Neural cell (in vitro differentiated cells): ENCODE measurements at regions not wholly inside any gene's neighbourhood (a gene's known extent, or its start where the extent isn't known, plus 50 kb on each side); places are given as distances from the start of the nearest gene placed in this dataset.

Source experiments
- H2AFZ ChIP-seq: fragments of 200-600, 300-800 bp; sonication (generic), shearing (Covaris generic); 2 replicates; pipeline ENCODE4 v1.6.0; 2014; ENCODE audit warnings: low read depth, mild to moderate bottlenecking, antibody characterized with exemption, low read length, moderate library complexity
- H3F3A ChIP-seq: fragments of 200-600 bp; shearing (Covaris generic); 2 replicates; pipeline ENCODE4 v1.6.1; 2016; ENCODE audit warnings: mild to moderate bottlenecking, moderate library complexity, mixed read lengths, antibody characterized with exemption, low read length; ENCODE audit not compliant: insufficient read depth, poor library complexity, severe bottlenecking
- H3K27ac ChIP-seq: fragments of 200-600, 300-800 bp; sonication (generic), shearing (Covaris generic); 2 replicates; pipeline ENCODE4 v1.5.1; 2014; ENCODE audit warnings: mild to moderate bottlenecking, low read length, moderate library complexity
- H3K27me3 ChIP-seq: fragments of 300-800, 200-600 bp; sonication (generic), shearing (Covaris generic); 2 replicates; pipeline ENCODE4 v1.6.0; 2014; ENCODE audit warnings: mild to moderate bottlenecking, low read depth, low read length, moderate library complexity; ENCODE audit not compliant: insufficient read depth
- H3K36me3 ChIP-seq: fragments of 300-800, 200-600 bp; sonication (generic), shearing (Covaris generic); 2 replicates; pipeline ENCODE4 v1.5.1; 2014; ENCODE audit warnings: mild to moderate bottlenecking, antibody characterized with exemption, low read length, moderate library complexity; ENCODE audit not compliant: insufficient read depth
- H3K4me2 ChIP-seq: fragments of 300-800, 200-600 bp; sonication (generic), shearing (Covaris generic); 2 replicates; pipeline ENCODE4 v1.6.0; 2014; ENCODE audit warnings: mild to moderate bottlenecking, low read length
- H3K4me3 ChIP-seq: fragments of 300-800, 200-600 bp; sonication (generic), shearing (Covaris generic); 2 replicates; pipeline ENCODE4 v1.5.1; 2014; ENCODE audit warnings: mild to moderate bottlenecking, low read length, moderate library complexity
- H3K79me2 ChIP-seq: fragments of 200-600 bp; shearing (Covaris generic); replicated peaks from 2 replicates; pipeline ENCODE4 v1.6.0; 2014; ENCODE audit warnings: mild to moderate bottlenecking, low read length, moderate library complexity; ENCODE audit not compliant: insufficient read depth
- H3K9ac ChIP-seq: fragments of 300-800, 200-600 bp; sonication (generic), shearing (Covaris generic); 2 replicates; pipeline ENCODE4 v1.6.1; 2016; ENCODE audit warnings: mild to moderate bottlenecking, low read length, mixed read lengths
- H3K9me2 ChIP-seq: fragments of 200-600 bp; shearing (Covaris generic); 2 replicates; pipeline ENCODE4 v1.6.1; 2016; ENCODE audit warnings: mild to moderate bottlenecking, low read length, mixed read lengths; ENCODE audit not compliant: insufficient read depth
- H3K9me3 ChIP-seq: fragments of 200-600, 300-800 bp; sonication (generic), shearing (Covaris generic); 2 replicates; pipeline ENCODE4 v1.6.1; 2016; ENCODE audit warnings: mild to moderate bottlenecking, mixed run types, low read length, moderate library complexity, mixed read lengths
- H4K20me1 ChIP-seq: fragments of 200-600 bp; shearing (Covaris generic); 2 replicates; pipeline ENCODE4 v1.6.1; 2016; ENCODE audit warnings: mild to moderate bottlenecking, mixed run types; ENCODE audit not compliant: insufficient read depth
- EP300 ChIP-seq: fragments of 450-650 bp; conservative IDR thresholded peaks from 2 replicates; pipeline ENCODE4 v1.6.1; 2014; ENCODE audit warnings: antibody characterized with exemption, mild to moderate bottlenecking, moderate library complexity; ENCODE audit not compliant: poor library complexity, severe bottlenecking
- EZH2 ChIP-seq: fragments of 200-600, 300-800 bp; shearing (Covaris generic), sonication (generic); IDR thresholded peaks from 2 replicates; pipeline ENCODE4 v1.6.1; 2014; ENCODE audit warnings: antibody characterized with exemption, low read length, borderline replicate concordance, mild to moderate bottlenecking; ENCODE audit not compliant: insufficient read depth, poor library complexity, severe bottlenecking
- MXI1 ChIP-seq: fragments of 450-650 bp; conservative IDR thresholded peaks from 2 replicates; pipeline ENCODE4 v1.6.1; 2014; ENCODE audit warnings: antibody characterized with exemption, mild to moderate bottlenecking; ENCODE audit not compliant: poor library complexity, severe bottlenecking
- POLR2AphosphoS5 ChIP-seq: IDR thresholded peaks from 2 replicates; pipeline ENCODE4 v1.6.1; 2012
- RAD21 ChIP-seq: fragments of 450-650 bp; conservative IDR thresholded peaks from 2 replicates; pipeline ENCODE4 v1.6.1; 2014; ENCODE audit warnings: antibody characterized with exemption, mild to moderate bottlenecking, moderate library complexity
- SMC3 ChIP-seq: fragments of 450-650 bp; conservative IDR thresholded peaks from 2 replicates; pipeline ENCODE4 v1.6.1; 2014; ENCODE audit warnings: antibody characterized with exemption, mild to moderate bottlenecking, moderate library complexity; ENCODE audit not compliant: poor library complexity
- TAF1 ChIP-seq: IDR thresholded peaks from 2 replicates; pipeline ENCODE4 v1.6.1; 2012; ENCODE audit warnings: low read depth
- TF ChIP-seq, protein P1 (sequence below): fragments of 450-650 bp; IDR thresholded peaks from 2 replicates; pipeline ENCODE4 v1.5.1; 2014; ENCODE audit warnings: antibody characterized with exemption, mild to moderate bottlenecking, moderate library complexity; ENCODE audit not compliant: poor library complexity, severe bottlenecking
- TF ChIP-seq, protein P2 (sequence below): IDR thresholded peaks from 2 replicates; pipeline ENCODE4 v1.6.1; 2012; ENCODE audit warnings: borderline replicate concordance

DNA sequence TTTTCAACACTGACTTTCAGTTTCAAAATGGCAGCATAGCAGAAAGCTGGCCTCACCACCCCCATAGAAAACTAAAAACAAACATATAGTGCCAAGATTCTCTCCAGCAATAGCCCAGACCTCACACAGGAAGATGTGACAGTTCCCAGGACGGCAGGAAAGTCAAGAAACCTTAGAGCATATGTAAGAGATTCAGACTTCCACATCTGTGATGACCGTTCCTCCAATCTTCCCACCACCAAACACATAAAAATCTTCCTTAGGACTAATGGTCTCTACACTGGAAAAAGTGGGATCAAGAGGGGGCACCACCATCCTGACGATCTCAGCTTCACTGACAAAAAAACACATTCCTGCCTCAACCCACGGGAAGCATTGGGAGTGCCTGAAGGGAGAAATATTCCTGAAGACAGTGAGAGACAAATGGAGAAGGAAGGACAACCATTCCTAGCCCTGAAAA, 134.1 kb upstream of the CPXCR1 start:
- H3K9ac ChIP-seq, result no peak overlapping the region
- no peaks in the 10 kb centered on the region for H3F3A ChIP-seq
- H3K27ac ChIP-seq, result no peak overlapping the region
- TF ChIP-seq TAF1 (no peak), EZH2 (no peak), MXI1 (no peak), POLR2AphosphoS5 (no peak), EP300 (no peak), RAD21 (no peak), SMC3 (no peak)
- TF ChIP-seq, protein P1, sequence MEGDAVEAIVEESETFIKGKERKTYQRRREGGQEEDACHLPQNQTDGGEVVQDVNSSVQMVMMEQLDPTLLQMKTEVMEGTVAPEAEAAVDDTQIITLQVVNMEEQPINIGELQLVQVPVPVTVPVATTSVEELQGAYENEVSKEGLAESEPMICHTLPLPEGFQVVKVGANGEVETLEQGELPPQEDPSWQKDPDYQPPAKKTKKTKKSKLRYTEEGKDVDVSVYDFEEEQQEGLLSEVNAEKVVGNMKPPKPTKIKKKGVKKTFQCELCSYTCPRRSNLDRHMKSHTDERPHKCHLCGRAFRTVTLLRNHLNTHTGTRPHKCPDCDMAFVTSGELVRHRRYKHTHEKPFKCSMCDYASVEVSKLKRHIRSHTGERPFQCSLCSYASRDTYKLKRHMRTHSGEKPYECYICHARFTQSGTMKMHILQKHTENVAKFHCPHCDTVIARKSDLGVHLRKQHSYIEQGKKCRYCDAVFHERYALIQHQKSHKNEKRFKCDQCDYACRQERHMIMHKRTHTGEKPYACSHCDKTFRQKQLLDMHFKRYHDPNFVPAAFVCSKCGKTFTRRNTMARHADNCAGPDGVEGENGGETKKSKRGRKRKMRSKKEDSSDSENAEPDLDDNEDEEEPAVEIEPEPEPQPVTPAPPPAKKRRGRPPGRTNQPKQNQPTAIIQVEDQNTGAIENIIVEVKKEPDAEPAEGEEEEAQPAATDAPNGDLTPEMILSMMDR, result no peak
- TF ChIP-seq, protein P2, sequence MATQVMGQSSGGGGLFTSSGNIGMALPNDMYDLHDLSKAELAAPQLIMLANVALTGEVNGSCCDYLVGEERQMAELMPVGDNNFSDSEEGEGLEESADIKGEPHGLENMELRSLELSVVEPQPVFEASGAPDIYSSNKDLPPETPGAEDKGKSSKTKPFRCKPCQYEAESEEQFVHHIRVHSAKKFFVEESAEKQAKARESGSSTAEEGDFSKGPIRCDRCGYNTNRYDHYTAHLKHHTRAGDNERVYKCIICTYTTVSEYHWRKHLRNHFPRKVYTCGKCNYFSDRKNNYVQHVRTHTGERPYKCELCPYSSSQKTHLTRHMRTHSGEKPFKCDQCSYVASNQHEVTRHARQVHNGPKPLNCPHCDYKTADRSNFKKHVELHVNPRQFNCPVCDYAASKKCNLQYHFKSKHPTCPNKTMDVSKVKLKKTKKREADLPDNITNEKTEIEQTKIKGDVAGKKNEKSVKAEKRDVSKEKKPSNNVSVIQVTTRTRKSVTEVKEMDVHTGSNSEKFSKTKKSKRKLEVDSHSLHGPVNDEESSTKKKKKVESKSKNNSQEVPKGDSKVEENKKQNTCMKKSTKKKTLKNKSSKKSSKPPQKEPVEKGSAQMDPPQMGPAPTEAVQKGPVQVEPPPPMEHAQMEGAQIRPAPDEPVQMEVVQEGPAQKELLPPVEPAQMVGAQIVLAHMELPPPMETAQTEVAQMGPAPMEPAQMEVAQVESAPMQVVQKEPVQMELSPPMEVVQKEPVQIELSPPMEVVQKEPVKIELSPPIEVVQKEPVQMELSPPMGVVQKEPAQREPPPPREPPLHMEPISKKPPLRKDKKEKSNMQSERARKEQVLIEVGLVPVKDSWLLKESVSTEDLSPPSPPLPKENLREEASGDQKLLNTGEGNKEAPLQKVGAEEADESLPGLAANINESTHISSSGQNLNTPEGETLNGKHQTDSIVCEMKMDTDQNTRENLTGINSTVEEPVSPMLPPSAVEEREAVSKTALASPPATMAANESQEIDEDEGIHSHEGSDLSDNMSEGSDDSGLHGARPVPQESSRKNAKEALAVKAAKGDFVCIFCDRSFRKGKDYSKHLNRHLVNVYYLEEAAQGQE, result no peak
- no peaks in the 10 kb centered on the region for H4K20me1 ChIP-seq
- no peaks in the 10 kb centered on the region for H3K9me2 ChIP-seq
- no peaks in the 10 kb centered on the region for H3K27me3 ChIP-seq
- no peaks in the 10 kb centered on the region for H3K79me2 ChIP-seq
- no peak overlapping the region for H2AFZ ChIP-seq
- H3K4me2 ChIP-seq, result no peak overlapping the region
- H3K4me3 ChIP-seq, result no peak overlapping the region
- H3K9me3 ChIP-seq, result no peaks in the 10 kb centered on the region
- no peaks in the 10 kb centered on the region for H3K36me3 ChIP-seq

DNA sequence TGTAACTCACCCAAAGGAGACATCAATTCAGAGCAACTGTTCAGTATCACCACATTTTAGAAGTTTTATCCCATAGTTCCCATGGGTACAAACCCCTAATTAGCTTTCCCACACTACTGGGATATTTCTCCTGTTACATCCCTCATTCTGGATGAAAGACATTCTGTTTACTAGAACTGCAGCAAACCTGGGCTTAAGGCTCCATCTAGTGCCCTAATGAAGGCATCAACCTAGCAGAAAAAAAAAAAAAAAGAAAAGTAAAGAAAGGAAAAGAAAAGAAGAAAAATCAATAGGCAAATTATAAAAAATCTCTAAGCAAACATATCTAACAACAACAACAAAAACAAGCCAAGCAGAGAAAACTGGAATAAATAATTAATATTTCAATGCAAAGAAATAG, 133.7 kb upstream of the CPXCR1 start:
- no peak overlapping the region for H3K9ac ChIP-seq
- no peaks in the 10 kb centered on the region for H4K20me1 ChIP-seq
- TF ChIP-seq RAD21 (peak; percentile 80), SMC3 (peak; percentile 81)
- TF ChIP-seq, protein P2, result no peak
- TF ChIP-seq, protein P1, result peak; percentile 70
- no peaks in the 10 kb centered on the region for H3K27me3 ChIP-seq
- H3K4me3 ChIP-seq, result no peak overlapping the region
- no peak overlapping the region for H3K27ac ChIP-seq
- H2AFZ ChIP-seq, result no peak overlapping the region
- H3K36me3 ChIP-seq, result no peaks in the 10 kb centered on the region
- H3K9me2 ChIP-seq, result no peaks in the 10 kb centered on the region
- H3K4me2 ChIP-seq, result no peak overlapping the region
- H3K9me3 ChIP-seq, result no peaks in the 10 kb centered on the region
- H3K79me2 ChIP-seq, result no peaks in the 10 kb centered on the region
- H3F3A ChIP-seq, result no peaks in the 10 kb centered on the region
